Kidney (tissue), 13 donors: ENCODE measurements at regions not wholly inside any gene's neighbourhood (a gene's known extent, or its start where the extent isn't known, plus 50 kb on each side); places are given as distances from the start of the nearest gene placed in this dataset.

ENCODE experiments used
- DNase-seq, 5 donors: peaks; one replicate each; pipeline ENCODE4 v3.0.0-alpha.2; 2013 to 2020
- FAIRE-seq: peaks from 2 replicates; lab custom pipeline; 2012; peaks lifted over from hg19 to GRCh38; lab: Jason Lieb, UNC
- H3K27ac ChIP-seq, 2 donors: one replicate each; pipeline ENCODE4 v1.7.0; 2013; ENCODE audit warnings: low read depth in 2 of 2, low read length in 2 of 2, inconsistent platforms in 1 of 2
- H3K27me3 ChIP-seq: one replicate; pipeline ENCODE4 v1.7.1; 2013; ENCODE audit warnings: low read length, inconsistent platforms; ENCODE audit not compliant: control insufficient read depth, insufficient read depth
- H3K36me3 ChIP-seq, 3 donors: one replicate each; pipeline versions ENCODE4 v1.7.0 to v1.7.1; 2013; ENCODE audit warnings: low read length in 3 of 3, control low read depth in 1 of 3, inconsistent platforms in 1 of 3; ENCODE audit not compliant: insufficient read depth in 3 of 3, control insufficient read depth in 2 of 3
- H3K4me1 ChIP-seq, 3 donors: one replicate each; pipeline versions ENCODE4 v1.7.0 to v1.7.1; 2013; ENCODE audit warnings: low read length in 3 of 3, inconsistent platforms in 1 of 3, low read depth in 1 of 3; ENCODE audit not compliant: control insufficient read depth in 2 of 3, insufficient read depth in 2 of 3
- H3K4me3 ChIP-seq, 3 donors: one replicate each; pipeline versions ENCODE4 v1.7.0 to v1.8.1; 2013; ENCODE audit warnings: low read length in 3 of 3, control low read depth in 1 of 3, inconsistent platforms in 1 of 3
- H3K9ac ChIP-seq, 3 donors: one replicate each; pipeline versions ENCODE4 v1.7.0 to v1.7.1; 2013; ENCODE audit warnings: low read length in 3 of 3, control low read depth in 1 of 3, inconsistent platforms in 1 of 3
- H3K9me3 ChIP-seq, 3 donors: one replicate each; pipeline versions ENCODE4 v1.7.0 to v1.7.1; 2013; ENCODE audit warnings: low read length in 3 of 3, control low read depth in 1 of 3, inconsistent platforms in 1 of 3; ENCODE audit not compliant: control insufficient read depth in 2 of 3, insufficient read depth in 1 of 3
- CTCF ChIP-seq: IDR thresholded peaks from 3 replicates; pipeline ENCODE4 v1.5.1; 2012; ENCODE audit warnings: mild to moderate bottlenecking, moderate library complexity, borderline replicate concordance; ENCODE audit not compliant: insufficient read depth; ENCODE audit errors: extremely low read depth
- intact Hi-C: fragments of 100-400 bp; cut with DNase I; formaldehyde crosslinking; loops from one replicate; pipeline ENCODE4 v1.11.1; 2022
- donor health status: control.
- donor health status: control.
- donor health status: control.
- donor health status: control.
- donor health status: control.
- donor health status: DM: yes; HTN: yes; CAD: no.
- donor health status: Normal renal cell carcinoma (clear cell type).

GRCh38 chr5:163569284-163569683 lies 63.9 kb downstream of the MAT2B start:
- Histone ChIP-seq H3K27me3 (peaks cover 5% of the 10 kb centered on the region), H3K36me3 (no peaks in the 10 kb centered on the region), H3K27ac (no peak overlapping the region), H3K4me1 (peaks cover 0 to 5% (median 0%) of the 10 kb centered on the region in 3 donors), H3K9ac (no peak overlapping the region), H3K4me3 (no peak overlapping the region), H3K9me3 (no peaks in the 10 kb centered on the region)
- no peak for FAIRE-seq
- DNase-seq: peak in 2 of 5 donors; percentile 24 to 41
- TF ChIP-seq CTCF: no peak
- intact Hi-C loops: no loop called here

- peak in 1 of 5 donors; percentile 50 for DNase-seq
Observed at GRCh38 chr5:163571744-163572143, 66.3 kb downstream of the MAT2B start.

GRCh38 chr5:163574472-163575440 lies 69.3 kb downstream of the MAT2B start:
- Histone ChIP-seq H3K27me3 (no peaks in the 10 kb centered on the region), H3K36me3 (no peaks in the 10 kb centered on the region), H3K27ac (no peak overlapping the region), H3K9ac (no peak overlapping the region), H3K9me3 (no peaks in the 10 kb centered on the region), H3K4me3 (no peak overlapping the region), H3K4me1 (no peaks in the 10 kb centered on the region)
- FAIRE-seq: no peak
- DNase-seq: peak in 1 of 5 donors; percentile 29
- TF ChIP-seq CTCF: no peak
- intact Hi-C loops: no loop called here

More at GRCh38 chr5:163571744-163572143, 66.3 kb downstream of the MAT2B start:
- Histone ChIP-seq H3K36me3 (no peaks in the 10 kb centered on the region), H3K4me3 (no peak overlapping the region), H3K9ac (no peak overlapping the region), H3K9me3 (no peaks in the 10 kb centered on the region), H3K27ac (no peak overlapping the region), H3K27me3 (no peaks in the 10 kb centered on the region), H3K4me1 (no peaks in the 10 kb centered on the region)
- no peak for FAIRE-seq
- TF ChIP-seq CTCF: no peak
- intact Hi-C loops: no loop called here
